RWPE1 (cell line): ENCODE measurements at regions not wholly inside any gene's neighbourhood (a gene's known extent, or its start where the extent isn't known, plus 50 kb on each side); places are given as distances from the start of the nearest gene placed in this dataset.
"Not testable (repeated sequence)": the region's sequence is repeated elsewhere in the genome, so short reads cannot be mapped to it uniquely, and the experiment has no call there.

Experiments
- CTCF ChIA-PET: fragments of 350-600 bp; sonication (Branson Sonifier 250); formaldehyde crosslinking; extraction: SDS; loops from one replicate; lab custom pipeline; 2021; lab: Yijun Ruan, JAX
- POLR2A ChIA-PET: fragments of 400-600 bp; formaldehyde crosslinking; extraction: SDS; loops from one replicate; lab custom pipeline; 2020; ENCODE audit warnings: antibody characterized with exemption; ENCODE audit not compliant: low non-redundant PET; lab: Yijun Ruan, JAX
- DNase-seq: peaks from one replicate; pipeline ENCODE4 v3.0.0; 2012; ENCODE audit warnings: low spot score
- H3K27ac ChIP-seq: fragments of 450-650 bp; 2 replicates; pipeline ENCODE4 v1.5.1; 2017
- CTCF ChIP-seq: fragments of 450-650 bp; conservative IDR thresholded peaks from 2 replicates; pipeline ENCODE4 v1.5.1; 2017; ENCODE audit warnings: low read depth, mild to moderate bottlenecking

GRCh38 chr10:111648046-111648445 lies 535.5 kb downstream of the GPAM start:
- CTCF ChIA-PET = interaction anchor here (0.6 kb wide), 1 partner anchor 508 kb away, joined by 4 read pairs; no protein-coding TSS in a partner anchor

GRCh38 chr10:111649080-111649479 lies 534.5 kb downstream of the GPAM start:
- H3K27ac ChIP-seq, CTCF ChIA-PET, DNase-seq, POLR2A ChIA-PET: not testable (repeated sequence)

More at GRCh38 chr10:111648046-111648445, 535.5 kb downstream of the GPAM start:
- POLR2A ChIA-PET = no interaction called here
- no peak overlapping the region for H3K27ac ChIP-seq
- no peak for DNase-seq
- no peak for TF ChIP-seq CTCF

- no peak overlapping the region for H3K27ac ChIP-seq
- no peak for DNase-seq
- TF ChIP-seq CTCF = no peak
- ChIA-PET POLR2A (no interaction called here), CTCF (no interaction called here)
These were observed 533.5 kb downstream of the GPAM start for GRCh38 chr10:111650088-111650487.

- no peak overlapping the region for H3K27ac ChIP-seq
- no peak for TF ChIP-seq CTCF
- DNase-seq = no peak
- CTCF ChIA-PET = interaction anchor here (0.7 kb wide), 1 partner anchor 1776 kb away, joined by 3 read pairs; no protein-coding TSS in a partner anchor
- POLR2A ChIA-PET = no interaction called here
These were observed 527.5 kb downstream of the GPAM start for GRCh38 chr10:111656066-111656465.

GRCh38 chr10:111677759-111678158 lies 505.8 kb downstream of the GPAM start:
- ChIA-PET CTCF (no interaction called here), POLR2A (no interaction called here)
- no peak for TF ChIP-seq CTCF
- H3K27ac ChIP-seq = no peak overlapping the region
- no peak for DNase-seq

GRCh38 chr10:111686796-111687195 lies 496.8 kb downstream of the GPAM start:
- ChIA-PET CTCF (no interaction called here), POLR2A (no interaction called here)
- H3K27ac ChIP-seq = no peak overlapping the region
- no peak for TF ChIP-seq CTCF
- no peak for DNase-seq

- TF ChIP-seq CTCF = no peak
- DNase-seq = no peak
- no peak overlapping the region for H3K27ac ChIP-seq
- POLR2A ChIA-PET = no interaction called here
- CTCF ChIA-PET = interaction anchor here (0.6 to 0.7 kb wide), 2 partner anchors 461 to 844 kb away, joined by 3 to 5 read pairs; no protein-coding TSS in a partner anchor
These were observed 484.9 kb downstream of the GPAM start for GRCh38 chr10:111698711-111699110.
